SHP77 (cell line): ENCODE measurements at regions not wholly inside any gene's neighbourhood (a gene's known extent, or its start where the extent isn't known, plus 50 kb on each side); places are given as distances from the start of the nearest gene placed in this dataset.

Source experiments
- DNase-seq, 2 experiments: peaks; one replicate each; lab custom pipeline; 2025; lab: John Stamatoyannopoulos, UW

DNA sequence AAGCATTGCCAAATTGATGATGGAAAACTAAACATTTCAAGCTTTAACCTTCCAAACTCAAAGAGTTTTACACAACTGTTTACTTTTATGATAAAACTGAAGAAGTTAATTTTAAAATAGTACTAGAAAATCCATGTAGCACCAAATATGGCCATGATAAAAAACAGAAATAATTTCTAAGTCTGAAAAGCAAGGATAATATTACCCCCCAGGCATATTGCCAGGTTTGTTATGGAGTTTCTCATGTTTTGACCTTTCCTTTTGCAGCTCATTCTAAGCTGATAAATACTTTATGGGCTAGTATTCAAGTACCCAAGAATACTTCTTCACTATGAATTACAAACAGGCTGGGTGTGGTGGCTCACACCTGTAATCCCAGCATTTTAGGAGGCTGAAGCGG lies 209.9 kb upstream of the ZFP64 start:
- no peak for DNase-seq

DNA sequence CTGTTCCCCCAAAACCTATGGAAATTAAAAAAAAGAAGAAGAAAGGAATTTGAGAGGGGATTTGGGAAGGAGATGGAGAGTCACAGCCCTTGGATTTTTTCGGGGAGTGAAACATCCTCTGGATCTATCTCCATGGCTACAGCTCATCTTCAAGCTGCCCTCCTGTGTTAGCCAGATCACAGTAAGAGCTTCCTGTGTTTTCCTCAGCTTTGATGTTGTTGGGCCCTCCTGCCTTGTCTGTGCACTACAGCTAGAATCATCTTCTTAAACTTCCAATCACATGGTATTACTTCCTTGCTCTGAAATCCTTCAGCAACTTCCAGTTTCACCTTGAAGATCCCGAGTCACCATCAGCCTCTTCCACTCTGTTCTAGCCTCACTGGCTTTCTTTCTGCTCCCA lies 207.8 kb upstream of the ZFP64 start:
- DNase-seq = no peak

DNA sequence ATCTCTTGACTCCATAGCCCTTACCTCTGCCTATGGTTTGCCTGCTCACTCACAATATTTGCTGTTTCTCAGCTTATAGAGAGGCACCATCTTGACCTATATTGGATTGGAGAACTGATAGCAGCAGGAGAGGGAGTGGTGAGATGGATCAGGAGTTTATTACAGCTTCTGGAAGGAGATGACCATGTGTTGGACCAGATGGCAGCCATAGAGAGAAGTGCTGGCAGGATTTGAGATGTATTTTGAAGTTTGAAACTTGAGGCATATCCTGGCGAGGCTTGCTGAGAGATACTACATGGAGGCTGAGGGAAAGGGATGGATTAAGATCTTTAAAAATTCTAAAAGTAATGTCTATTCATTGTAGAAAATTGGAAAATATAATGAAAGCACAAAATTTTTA lies 198.0 kb upstream of the ZFP64 start:
- no peak for DNase-seq

DNA sequence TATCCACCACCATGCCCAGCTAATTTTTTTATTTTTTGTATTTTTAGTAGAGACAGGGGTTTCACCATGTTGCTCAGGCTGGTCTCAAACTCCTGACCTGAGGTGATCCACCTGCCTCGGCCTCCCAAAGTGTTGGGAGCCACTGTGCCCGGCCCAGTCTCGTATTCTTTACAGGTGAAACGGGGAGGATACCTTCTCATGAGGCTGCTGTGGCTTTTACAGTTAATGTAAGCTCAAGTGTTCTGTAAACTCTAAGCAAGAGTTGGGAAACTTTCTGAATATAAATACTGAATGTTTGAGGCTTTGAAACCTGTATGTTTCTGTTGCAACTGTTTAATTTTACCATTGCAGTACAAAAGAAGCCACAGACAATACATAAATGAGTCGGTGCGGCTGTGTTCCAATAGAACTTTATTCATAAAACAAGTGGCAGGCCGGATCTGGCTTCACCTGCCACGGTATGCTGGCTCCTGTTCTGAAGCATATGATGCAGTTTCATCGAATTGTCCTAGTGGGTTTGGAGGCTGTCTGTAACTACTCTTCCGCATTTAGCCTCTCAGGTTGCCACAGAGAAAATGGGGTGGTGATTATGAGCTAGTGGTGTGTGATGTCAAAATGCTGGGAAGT lies 192.5 kb upstream of the ZFP64 start:
- no peak for DNase-seq

DNA sequence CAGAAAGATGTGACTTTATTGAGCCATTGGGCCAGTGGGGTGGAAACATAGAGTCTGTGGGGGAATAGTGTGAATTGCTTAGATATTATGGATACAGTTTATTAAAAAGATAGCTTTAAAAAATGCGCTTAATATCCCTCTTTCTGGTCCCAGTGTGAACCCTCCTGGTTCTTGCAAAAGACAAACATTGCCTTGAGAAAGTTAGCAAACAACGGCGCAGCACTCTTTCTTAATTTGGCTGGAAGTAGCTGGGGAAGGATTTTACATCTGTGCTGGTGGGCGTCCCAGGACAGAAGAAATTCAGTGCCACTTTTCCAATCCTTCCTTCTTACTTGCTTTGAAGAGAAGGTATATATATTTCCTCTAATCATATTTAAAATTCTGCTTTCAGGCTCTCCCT lies 191.4 kb upstream of the ZFP64 start:
- no peak for DNase-seq

DNA sequence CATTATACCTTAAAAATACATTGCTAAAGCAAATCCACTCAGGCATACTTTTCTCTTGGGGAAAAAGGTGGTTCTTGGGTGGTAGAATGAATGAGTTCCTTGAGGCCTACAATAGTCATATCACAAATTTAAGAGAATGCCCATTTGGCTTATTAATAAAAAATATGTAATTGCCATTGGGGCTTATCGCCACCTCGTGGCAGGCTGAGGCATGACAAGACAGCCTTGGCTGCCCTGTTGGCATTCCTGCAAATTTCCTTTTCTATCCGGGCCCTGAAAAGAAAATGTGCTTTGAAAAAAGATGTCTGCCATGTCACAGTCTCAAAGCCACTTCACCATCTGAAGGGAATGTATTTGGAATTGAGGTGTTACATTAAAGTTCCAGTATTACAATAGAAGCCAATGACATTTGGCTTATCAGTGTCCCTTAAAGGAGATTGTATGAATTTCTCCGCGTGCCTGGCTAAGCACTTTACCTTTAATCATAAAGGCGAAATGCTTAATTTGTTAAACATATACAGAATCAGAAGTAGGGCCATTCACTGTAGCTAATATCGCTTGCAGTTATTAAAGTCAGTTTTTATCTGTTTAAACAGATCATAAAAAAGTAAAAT lies 188.3 kb upstream of the ZFP64 start:
- no peak for DNase-seq

DNA sequence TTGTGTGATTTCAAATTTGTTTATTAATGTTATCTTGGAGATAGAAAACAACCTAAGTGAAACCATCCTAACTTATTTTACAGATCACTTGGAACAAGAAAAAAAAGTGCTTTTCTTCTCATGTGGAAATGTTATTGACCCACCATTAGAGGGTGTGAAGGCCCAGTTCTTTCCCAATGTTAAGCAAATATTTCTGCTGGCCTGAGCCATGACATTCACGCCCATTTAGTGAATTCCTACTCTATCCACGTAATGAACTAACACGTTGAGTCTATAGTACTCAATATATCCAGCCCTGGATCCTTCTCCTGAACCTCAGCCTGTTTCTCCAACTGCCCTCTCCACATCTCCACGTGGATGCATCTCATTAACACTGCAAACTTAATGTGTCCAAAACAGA lies 180.6 kb upstream of the ZFP64 start:
- DNase-seq = no peak

DNA sequence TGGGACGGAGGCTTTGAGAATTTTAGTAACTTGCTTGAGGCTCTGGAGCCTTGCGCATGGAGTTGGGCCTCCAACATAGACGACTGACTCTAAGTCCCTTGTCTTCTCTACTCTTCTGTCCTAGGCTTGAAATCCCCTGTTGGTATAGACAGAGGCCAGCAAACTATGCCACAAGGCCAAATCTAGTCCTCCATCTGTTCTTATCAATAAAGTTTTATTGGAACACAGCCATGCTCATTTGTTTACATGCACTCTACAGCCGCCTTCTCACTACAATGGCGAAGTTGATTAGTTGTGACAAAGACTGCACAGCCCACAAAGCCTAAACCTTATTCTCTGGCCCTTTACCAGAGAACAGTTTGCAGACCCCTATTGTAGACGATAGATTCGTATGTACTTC lies 174.1 kb upstream of the ZFP64 start:
- no peak for DNase-seq

DNA sequence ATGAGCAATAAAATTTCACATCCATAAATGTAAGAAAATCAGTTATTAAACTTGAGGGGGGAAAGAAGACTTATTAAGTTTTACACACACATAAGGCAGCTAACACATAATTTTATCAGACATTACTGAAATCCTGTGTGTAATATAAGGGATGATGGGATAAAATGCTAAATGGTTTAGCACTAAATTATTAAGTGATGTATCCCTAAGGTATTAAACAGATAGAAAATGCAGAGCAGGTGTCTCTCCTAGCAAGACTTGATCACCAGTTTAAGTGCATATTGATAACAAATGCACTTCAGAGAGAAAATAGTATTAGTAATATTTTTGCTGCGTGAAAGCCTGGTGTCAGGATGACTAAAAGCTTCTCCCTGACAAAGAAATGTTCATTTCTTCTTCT lies 172.8 kb upstream of the ZFP64 start:
- DNase-seq = no peak

DNA sequence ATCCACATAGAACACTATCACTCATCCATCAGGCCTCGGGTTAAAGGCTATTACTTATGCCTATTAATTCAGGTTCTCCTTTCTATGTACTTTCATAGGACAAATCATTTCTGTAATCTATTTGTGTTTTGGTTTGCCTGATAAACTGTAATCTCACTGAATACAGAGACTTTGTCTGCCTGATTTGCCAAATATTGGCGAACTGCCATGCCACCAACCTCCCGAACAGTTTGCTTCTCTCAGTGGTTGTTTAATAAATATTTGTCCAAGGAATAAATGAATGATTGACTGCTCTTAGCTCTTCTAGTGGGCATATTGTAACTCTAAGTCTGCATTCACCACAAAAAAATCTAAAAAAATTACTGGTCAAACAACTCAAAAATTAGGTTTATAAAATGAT lies 170.1 kb upstream of the ZFP64 start:
- no peak for DNase-seq

DNA sequence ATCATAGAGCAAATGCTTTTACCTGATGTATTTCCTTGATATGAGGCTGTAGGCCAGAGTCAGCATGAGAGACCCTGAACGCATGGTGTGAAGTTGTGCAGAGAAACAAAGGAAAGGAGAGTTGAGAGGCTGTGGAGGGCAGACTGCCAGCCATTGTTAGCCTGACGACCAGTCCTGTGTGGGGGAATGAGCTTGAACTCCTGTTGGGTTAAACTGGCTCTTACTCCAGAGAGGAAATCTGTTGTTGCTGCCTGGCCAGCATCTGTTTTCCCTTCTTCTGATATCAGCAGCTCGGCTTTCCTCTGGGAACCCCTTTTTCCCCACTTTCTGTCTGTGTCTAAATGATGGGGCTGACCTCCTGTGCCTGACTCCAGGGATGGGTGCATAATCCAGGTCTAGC lies 158.2 kb upstream of the ZFP64 start:
- DNase-seq = no peak

DNA sequence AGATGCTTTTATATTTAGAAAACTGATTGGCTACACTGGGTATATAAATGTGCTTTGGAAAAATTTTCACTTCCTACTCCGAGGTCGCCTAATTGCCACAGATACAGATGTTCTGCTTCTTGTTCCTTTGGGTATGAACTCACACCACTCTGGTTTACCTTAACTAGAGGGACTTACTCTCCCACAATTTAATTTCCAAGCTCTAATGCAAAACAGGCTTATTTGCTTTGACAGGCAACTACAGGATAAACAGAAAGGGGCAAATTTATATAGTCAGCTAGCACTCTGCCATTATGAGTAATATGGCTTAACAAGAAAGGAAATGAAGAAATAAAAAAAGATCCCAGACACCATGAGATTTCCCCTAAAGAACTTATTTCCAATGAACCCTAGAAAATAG lies 156.9 kb upstream of the ZFP64 start:
- no peak for DNase-seq

DNA sequence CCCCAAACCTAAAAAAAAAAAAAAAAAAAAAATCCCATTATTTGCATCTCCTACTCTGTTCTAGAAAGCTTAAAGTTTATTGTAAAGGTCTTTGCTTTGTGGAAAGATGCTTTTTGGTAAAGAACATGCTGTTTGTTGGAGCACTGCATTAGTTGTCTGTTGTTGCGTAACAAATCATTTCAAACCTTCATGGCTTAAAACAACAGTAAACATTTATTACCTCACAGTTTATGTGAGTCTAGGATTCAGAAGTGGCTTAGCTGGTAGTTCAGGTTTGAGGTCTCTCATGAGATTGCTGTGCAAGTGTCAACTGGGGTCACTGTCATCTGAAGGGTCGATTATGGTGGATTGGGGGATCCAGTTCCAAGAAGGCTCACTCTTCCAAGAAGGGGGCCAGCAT lies 155.2 kb upstream of the ZFP64 start:
- DNase-seq = no peak

DNA sequence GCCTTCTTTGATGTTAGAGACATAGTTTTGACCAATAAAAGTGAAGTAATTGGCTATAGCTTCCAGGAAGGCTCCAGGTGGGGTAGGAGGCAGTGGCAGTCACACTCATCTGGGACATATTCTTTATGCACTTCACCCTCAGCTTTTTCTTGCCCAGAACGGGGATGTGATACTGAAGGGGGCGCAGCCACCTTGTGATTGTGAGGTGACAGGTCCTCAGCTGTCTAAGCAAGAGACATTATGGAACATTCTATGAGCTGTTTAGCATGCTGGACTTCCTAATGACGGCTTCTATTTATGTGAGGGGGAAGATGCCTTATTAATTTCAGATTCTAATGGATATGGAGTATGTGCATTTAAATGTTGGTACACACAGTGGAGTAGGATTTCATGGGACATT lies 151.3 kb upstream of the ZFP64 start:
- no peak for DNase-seq

DNA sequence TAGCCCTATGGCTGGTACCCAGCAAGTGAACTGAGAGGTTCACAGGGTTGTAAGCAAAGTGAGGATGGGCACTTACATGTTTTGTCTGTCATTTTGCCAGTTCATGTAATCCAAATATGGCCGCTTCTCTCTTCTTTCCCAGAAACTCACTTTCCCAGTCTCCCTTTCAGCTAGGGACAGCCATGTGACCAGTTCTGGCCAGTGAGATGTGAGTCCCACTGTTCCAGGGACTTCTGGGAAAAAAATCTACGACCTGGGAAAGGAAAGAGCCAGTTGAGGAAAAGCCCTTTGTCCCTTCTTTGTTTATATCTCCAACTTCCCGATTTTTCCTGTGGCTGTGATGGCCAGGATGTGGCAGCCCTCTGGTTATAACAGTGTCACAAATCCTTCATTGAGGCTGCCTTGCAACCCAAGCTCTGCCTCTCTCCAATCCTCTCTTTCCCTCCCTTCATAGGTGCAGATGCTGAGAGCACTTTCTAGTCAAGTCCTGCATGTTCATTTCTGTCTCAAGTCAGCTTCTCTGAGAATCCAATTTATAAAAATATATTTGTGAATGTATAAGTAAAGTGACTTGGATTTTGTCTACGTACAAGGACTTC lies 148.6 kb upstream of the ZFP64 start:
- peak; percentile 59 to 74 for DNase-seq

DNA sequence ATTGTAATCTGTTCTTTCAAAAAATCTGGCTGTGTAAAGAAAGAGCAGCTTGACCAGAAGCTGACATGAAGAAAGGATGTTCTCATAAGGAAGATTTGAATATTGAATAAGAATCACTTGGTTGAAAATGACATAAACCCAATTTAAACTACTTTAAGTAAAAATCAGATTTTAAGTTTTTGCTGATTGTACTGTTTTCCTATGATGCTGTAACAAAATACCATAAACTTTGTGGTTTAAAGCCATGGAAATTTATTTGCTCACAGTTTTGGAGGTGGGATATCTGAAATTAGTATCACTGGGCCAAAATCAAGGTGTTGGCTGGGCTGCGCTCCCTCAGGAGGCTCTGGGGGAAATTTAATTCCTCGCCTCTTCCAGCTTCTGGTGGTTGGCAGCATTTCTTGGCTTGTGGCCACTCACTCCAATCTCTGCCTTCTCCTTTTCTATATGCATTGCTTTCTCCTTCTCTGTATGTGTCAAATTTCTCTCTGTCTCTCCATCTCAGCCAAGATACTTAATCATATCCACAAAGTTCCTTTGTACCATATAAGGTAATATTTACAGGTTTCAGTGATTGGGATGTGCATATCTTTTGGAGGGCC lies 141.2 kb upstream of the ZFP64 start:
- no peak for DNase-seq

DNA sequence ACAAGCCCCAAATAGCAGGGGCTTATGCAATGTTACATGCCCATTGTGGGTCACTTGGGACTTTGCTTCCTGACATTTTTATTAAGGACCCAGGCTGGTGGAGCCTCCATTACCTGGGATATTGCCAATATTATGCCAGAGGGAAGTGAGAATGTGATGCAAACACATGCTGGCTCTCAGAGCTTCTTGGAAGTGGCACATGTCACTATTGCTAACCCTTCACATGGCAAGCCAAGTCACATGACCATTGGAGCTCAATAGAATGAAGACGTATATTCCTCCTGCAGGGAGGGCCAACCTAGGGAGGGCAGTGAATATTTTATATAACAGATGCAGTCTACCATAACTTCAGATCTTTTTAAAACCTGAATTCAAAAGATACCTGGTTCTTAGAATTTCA lies 140.7 kb upstream of the ZFP64 start:
- no peak for DNase-seq

DNA sequence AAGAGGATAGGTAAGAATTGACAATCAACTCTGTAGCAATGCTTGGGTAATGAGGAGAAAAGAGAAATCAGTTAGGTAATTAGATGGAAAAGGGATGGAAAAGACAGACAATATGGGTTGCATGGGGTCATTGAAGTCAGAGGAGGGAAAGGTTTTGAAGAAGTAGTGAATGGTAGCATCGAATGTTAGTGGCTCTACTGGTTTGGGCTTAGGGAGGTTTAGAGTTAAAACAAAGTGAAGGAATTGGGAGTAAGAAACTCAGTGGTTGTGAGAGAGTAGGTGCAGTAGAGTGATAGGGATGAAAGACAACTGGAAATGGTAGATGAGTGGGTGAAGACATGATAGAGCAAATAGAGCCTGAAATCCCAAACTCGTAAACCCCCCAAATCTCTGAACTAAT lies 140.1 kb upstream of the ZFP64 start:
- DNase-seq = no peak

DNA sequence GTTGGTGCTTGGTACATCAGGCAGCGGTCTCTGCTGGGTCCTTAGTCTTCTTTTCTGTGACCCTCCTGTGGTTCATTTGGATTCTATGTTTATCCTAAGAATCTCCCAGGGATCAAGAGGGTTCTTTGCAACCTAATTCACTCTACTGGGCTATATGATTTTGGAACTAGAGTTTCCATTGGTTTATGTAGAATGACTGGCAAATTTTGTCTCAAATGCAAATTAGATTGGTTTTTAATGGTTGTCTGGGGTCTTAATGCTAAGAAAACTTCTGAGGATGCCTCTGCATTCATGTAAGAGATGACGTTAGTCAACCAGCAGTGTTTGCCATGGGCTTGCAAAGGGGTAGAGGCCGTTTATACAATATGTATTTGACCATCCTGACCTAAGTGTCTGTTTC lies 129.8 kb upstream of the ZFP64 start:
- DNase-seq = no peak

DNA sequence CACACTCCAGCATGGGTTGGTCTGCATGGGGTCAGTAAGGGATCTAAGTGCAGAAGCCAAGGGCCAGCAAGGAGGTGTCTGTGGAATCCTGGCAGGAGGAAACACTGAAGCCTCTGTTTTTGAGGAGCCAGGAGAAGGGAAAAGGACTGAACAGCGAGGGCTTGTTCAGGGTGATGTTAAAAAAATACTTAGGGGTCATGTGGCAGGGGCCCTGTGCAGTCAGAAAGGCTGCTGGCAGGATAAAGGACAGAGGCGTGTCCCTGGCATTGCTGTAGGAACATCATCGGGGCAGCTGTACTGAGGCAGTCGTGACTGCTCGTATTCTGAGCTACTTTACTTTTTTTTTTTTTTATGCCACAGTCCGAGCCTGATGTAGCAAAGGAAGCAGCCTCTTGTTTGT lies 127.1 kb upstream of the ZFP64 start:
- no peak for DNase-seq

DNA sequence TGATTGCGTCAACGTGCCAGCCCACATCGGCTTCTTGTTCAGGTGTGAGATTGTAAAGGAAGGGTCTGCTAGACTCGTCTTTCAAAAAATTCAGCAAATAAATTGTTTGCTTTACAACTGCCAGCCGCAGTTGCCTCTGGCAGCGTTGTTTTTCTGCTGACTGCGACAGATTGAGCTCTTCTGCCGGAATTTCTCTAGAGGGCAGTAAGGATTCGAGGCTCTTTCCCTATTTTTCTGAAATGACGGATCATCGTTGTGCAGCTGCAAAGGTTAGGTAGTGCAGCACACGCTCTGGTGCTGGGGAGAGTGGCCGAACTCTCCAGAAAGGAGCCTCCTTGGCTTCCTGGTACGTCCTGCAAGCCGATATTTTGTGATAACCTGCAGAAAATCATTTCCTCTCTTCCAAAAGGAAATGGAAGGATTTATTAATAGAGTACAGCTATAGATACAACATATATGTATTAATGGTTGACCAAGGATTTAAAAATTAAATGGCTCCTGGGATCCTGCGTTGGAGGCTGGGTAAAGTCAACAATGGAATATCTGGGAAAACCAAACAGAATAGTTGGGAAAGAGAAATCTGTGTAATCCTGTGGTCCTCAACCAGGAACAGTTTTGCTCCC lies 121.9 kb upstream of the ZFP64 start:
- DNase-seq = peak; percentile 67 to 73

DNA sequence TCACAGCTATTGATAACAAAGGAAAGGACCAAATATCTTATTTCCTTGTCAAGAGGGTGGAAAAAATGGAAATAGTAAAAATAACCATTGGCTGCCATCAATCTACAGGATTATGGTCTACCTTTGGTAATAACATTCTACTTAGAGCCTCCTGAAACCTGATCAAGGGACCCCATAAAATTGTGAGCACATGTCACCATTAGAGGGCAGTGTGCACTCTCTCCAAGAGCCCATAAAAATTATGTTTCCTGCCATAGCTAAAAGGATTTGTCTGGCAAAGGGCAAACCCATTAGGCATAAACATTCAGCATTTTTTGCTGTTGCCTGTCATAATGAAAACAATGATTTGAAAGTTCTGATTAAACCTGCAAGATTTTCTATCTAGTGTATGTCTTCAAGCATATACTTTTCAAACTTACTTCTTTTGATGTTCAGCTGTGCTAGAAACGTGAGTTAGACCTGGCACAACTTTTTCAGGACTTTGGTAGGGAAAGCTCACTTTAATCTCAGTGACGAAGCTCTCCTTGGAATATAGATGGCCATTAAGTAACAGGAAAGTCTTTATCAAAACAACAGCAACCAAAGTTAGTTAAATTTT lies 120.7 kb upstream of the ZFP64 start:
- peak; percentile 44 to 50 for DNase-seq
